ENCODE measurements at regions not wholly inside any gene's neighbourhood (a gene's known extent, or its start where the extent isn't known, plus 50 kb on each side); places are given as distances from the start of the nearest gene placed in this dataset.

DNA sequence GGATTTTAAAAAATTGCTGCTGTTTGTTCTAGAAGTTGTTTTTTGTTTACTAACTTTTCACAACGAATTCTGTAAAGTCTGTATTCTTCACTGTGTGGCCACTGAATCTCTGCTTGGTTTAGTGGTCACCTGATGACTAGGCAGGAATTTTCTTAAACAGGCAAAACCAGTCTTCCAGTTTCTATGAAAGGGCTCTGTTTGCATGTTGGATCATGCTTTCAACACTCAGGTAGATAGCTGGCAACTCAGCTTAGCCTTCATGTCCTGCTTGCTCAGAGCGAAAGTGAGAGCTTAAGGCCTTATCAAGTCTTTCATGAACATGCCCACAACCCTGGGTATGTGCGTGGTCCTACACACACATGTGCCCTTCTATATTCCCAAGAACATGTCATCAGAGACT lies 52.4 kb upstream of the CCDC190 start:
- CTCF ChIA-PET: interaction anchor here (0.6 to 1.6 kb wide), 2 partner anchors 9 to 65 kb away, joined by 4 to 5 read pairs; no protein-coding TSS in a partner anchor

DNA sequence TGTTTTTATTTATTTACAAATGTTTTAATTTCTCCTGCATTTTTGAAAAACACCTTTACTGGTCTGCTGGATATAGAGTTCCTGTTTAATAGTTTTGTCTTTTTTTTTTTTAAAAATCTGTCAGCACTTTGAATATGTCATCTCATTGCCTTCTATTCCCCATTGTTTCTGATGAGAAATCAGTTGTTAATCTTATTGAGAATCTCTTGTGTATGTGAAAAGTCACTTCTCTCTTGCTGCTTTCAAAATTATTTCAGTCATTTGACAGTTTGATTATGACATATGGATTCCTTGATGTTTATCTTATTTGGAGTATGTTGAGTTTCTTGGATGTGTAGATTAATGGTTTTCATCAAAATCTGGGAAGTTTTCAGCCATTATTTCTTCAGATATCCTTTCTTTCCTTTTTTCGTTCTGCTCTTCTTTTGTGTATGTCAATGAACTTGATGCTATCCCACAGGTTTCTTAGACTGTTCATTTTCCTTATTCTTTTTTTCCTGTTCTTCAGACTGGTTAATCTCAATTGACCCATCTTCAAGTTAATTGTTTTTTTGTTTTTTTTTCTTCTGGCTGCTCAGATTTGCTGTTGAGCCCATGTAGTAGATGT lies 51.2 kb upstream of the CCDC190 start:
- TF ChIP-seq, protein P1, sequence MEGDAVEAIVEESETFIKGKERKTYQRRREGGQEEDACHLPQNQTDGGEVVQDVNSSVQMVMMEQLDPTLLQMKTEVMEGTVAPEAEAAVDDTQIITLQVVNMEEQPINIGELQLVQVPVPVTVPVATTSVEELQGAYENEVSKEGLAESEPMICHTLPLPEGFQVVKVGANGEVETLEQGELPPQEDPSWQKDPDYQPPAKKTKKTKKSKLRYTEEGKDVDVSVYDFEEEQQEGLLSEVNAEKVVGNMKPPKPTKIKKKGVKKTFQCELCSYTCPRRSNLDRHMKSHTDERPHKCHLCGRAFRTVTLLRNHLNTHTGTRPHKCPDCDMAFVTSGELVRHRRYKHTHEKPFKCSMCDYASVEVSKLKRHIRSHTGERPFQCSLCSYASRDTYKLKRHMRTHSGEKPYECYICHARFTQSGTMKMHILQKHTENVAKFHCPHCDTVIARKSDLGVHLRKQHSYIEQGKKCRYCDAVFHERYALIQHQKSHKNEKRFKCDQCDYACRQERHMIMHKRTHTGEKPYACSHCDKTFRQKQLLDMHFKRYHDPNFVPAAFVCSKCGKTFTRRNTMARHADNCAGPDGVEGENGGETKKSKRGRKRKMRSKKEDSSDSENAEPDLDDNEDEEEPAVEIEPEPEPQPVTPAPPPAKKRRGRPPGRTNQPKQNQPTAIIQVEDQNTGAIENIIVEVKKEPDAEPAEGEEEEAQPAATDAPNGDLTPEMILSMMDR (IDR thresholded peaks at IDR 0.05): no peak
- intact Hi-C loops (cut with micrococcal nuclease): no loop called here
- Mint-ChIP-seq H3K9me3 (peaks cover 6% of the 10 kb centered on the region), H3K36me3 (ENCODE audit: low read depth) (no peaks in the 10 kb centered on the region), H3K4me3 (no peak overlapping the region), H3K27me3 (peaks cover 2% of the 10 kb centered on the region), H3K4me1 (ENCODE audit: low read depth) (no peaks in the 10 kb centered on the region), H3K27ac (no peak overlapping the region)
- ChIA-PET POLR2A (no interaction called here), CTCF (interaction anchor here (1.6 kb wide), 1 partner anchor 8 kb away, joined by 4 read pairs; no protein-coding TSS in a partner anchor)
- DNase-seq (no peak), ATAC-seq (no peak)

More for the DNA sequence above, 52.4 kb upstream of the CCDC190 start:
- Mint-ChIP-seq H3K27me3 (peaks cover 2% of the 10 kb centered on the region), H3K4me1 (ENCODE audit: low read depth) (no peaks in the 10 kb centered on the region), H3K36me3 (ENCODE audit: low read depth) (no peaks in the 10 kb centered on the region), H3K9me3 (peaks cover 6% of the 10 kb centered on the region), H3K27ac (no peak overlapping the region), H3K4me3 (no peak overlapping the region)
- DNase-seq (no peak), ATAC-seq (no peak)
- TF ChIP-seq, protein P1 (IDR thresholded peaks at IDR 0.05): no peak
- intact Hi-C loops (cut with micrococcal nuclease): no loop called here
- POLR2A ChIA-PET: no interaction called here

Measured in activated CD8-positive, alpha-beta T cell treated with anti-CD3 and anti-CD28 coated beads for 36 hours (primary cell).